ENCODE measurements at regions not wholly inside any gene's neighbourhood (a gene's known extent, or its start where the extent isn't known, plus 50 kb on each side); places are given as distances from the start of the nearest gene placed in this dataset.
"Not testable (repeated sequence)": the region's sequence is repeated elsewhere in the genome, so short reads cannot be mapped to it uniquely, and the experiment has no call there.

DNA sequence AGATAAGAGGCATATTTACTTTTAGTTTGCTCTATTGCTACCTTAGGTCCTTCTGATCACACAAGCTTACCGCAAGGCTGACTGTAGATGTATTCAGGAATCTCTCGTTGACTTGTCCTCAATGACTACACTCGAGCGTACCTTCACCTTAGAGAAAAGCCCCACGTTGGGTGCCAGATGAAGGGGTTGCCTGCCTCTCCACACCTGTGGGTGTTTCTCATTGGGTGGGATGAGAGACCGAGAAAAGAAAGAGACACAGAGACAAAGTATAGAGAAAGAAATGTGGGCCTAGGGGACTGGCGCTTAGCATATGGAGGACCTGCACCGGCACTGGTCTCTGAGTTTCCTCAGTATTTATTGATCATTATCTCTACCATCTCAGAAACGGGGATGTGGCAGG is 51.8 kb downstream of the ASCL4 start:
- DNase-seq = no peak

DNA sequence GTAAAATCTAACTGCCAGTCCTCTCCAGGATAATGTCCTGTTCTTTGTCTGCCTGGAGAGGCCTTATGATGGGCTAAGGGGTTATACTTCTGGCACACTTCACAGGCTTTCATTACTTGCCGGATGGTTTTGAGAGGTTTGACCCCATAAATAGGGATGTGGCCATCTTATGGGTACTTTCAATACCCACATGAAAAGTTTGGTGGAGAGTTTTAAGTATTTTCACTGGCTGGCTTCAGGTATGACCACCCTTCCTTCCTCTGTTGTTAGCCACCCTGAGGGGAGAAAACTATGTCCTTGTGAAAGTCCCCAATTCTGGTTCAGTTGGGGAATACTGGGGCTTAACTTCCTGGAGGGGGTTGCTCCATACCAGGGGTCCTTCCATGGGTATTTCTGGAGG is 54.8 kb downstream of the ASCL4 start:
- no peak for DNase-seq

- no peak for DNase-seq
These were observed 57.9 kb downstream of the ASCL4 start for GRCh38 chr12:107832441-107832840.

GRCh38 chr12:107840186-107840585 is 65.7 kb downstream of the ASCL4 start:
- no peak for DNase-seq

GRCh38 chr12:107843351-107844311 is 69.1 kb downstream of the ASCL4 start:
- DNase-seq = peak; percentile 1

DNA sequence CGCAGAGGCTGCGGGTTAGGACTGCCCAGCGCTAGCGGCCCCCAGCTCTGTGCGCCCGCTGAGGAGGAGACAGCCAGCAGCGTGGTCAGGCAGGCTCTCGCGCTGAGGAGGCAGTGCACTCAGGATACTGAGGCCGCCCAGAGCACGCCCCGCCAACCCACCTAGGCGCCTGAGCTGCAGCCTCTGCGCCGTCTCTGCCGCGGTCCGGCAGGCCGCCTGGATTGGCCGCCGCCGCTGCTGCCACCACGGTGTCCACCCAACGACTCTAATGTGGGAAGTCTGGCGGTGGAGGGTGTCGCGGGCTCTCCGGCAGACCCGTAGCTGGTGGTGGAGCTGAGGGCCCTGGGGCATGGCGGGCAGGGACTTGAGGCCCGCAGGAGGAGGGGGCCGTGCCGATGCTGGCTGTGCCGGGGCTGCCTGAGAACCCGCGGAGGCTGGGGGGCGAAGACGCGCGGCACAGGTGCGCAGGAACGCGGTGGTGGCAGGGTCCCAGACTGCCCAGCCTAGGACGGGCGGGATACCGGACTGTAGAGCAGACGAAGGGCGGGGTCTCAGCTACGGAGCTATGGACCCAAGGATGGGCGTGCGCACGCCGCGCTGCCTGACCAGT is 69.9 kb downstream of the ASCL4 start:
- DNase-seq = no peak

- DNase-seq = no peak
These were observed 70.9 kb downstream of the ASCL4 start for GRCh38 chr12:107845226-107845979.

GRCh38 chr12:107845980-107846659 is 71.6 kb downstream of the ASCL4 start:
- no peak for DNase-seq

GRCh38 chr12:107847430-107847829 is 72.9 kb downstream of the ASCL4 start:
- no peak for DNase-seq

DNA sequence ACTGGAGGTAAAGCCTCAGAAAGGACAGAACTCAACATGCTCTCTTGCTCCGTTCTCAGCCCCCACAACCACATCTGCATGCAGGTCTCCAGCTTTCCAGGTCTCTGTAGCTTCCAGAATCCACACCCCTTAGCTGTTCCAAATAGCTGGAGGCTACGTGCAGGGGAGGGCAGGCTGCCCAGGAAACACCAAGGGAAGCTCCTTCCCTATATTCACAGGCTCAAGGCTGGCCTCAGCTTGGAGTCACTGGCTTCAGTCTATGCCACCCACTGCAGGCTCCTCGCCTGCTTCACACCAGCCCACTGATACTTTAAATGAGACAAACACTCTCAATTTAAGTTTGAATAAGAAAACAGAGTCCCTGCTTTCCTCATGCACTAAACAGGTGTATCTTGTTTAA is 73.3 kb downstream of the ASCL4 start:
- no peak for DNase-seq

GRCh38 chr12:107853479-107853878 is 79.0 kb downstream of the ASCL4 start:
- DNase-seq = no peak

- no peak for DNase-seq
These were observed 81.0 kb downstream of the ASCL4 start for GRCh38 chr12:107855471-107855870.

- DNase-seq = no peak
These were observed 81.6 kb downstream of the ASCL4 start for GRCh38 chr12:107856096-107856495.

- no peak for DNase-seq
These were observed 82.7 kb downstream of the ASCL4 start for GRCh38 chr12:107857191-107857590.

- DNase-seq = no peak
These were observed 84.9 kb downstream of the ASCL4 start for GRCh38 chr12:107859367-107859766.

DNA sequence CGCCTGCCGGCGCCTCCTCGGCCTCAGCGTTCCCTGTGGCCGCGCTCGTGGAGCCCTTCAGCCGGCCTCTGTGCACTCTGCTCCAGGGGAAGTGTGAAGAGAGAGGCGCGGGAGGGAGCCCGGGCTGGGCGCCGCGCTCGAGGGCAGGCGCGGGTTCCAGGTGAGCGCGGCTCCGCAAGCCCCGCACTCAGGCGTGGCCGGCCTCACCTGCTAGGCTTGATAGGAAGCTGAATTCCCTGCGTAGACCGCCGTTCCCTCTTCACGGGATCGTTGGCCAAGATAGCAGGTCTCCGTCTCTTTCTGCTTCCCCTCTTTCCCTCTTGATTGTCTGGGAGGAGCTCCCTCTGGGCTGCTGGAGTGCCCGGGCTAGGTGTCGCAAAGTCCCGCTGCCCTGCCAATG is 89.7 kb downstream of the ASCL4 start:
- DNase-seq = no peak

GRCh38 chr12:107864727-107865126 is 90.2 kb downstream of the ASCL4 start:
- not testable (repeated sequence) for DNase-seq

DNA sequence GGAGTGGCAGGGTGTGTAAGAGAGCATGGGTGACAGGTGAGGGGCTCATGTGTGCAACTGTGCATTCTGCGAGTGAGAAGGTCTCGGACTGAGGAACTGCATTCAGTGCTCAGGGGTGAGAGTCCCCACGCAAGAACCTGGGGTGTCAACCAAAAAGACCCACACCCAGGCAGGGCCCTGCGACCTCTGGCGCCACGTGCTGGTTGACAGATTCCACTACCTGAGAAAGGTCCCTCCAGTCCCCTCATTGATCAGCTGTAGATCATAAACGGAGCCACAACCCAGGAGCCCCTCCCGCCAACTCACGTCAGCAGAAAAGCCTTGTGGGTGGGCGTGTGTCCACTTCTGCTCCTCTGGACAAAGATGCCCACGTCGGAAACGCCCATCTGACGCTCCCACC is 98.7 kb downstream of the ASCL4 start:
- no peak for DNase-seq

DNA sequence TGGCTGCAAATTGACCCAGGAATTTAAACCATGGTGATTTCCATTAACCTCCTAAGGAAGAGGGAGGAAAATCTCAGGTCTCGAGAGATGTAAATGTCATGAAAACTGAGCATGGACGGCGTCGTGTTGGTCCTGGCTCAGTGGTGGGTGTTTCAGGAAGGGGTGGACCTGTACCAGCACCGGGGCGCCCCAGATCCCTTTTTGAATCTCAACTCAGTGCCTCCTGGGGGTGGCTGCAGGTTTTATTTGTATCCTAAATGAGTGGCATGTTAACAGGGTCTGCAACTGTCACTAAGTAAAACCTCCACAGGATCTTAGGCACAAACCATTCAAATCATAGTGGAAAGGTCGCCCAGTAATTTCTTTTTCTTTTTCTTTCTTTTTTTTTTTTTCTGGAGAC is 101.3 kb downstream of the ASCL4 start:
- DNase-seq = no peak

GRCh38 chr12:107884769-107885694 is 110.5 kb downstream of the ASCL4 start:
- peak; percentile 77 for DNase-seq

DNA sequence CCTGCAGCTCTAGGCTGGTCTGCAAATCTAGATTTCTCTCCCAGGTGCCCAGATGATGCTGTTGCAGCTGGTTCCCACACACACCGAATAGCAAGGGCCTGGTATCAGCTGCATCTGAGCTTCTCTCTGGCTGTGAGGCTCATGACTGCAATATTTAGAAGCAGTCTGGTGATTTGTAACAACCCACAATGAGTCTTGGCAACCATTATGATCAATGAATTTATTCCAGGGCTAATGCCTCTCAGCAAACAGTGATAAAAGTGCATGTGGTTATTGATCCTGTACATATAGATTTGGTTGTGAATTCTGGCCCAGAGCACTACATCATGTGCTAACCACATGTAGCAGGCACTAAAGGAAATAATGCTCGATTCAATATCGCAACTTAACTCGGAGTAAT is 114.3 kb downstream of the ASCL4 start:
- no peak for DNase-seq

DNA sequence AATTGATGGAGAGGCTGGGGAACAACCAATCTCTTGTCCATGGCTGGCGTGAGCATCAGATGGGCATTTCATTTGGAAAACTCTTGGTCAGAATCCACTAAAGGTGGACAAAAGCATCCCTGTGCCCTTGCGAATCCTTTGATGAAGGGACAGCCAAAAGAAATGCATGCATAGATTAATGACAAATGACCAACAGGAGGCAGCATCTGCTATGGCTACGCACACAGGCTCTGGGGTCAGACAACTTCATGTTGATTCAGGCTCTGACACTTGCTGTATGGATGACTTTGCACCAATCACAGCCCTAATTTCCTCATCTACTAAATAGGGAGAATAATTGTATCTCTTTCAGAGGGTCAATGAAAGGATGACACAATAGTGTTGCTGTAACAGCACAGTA is 117.5 kb downstream of the ASCL4 start:
- peak; percentile 43 for DNase-seq
